ENCODE measurements at regions not wholly inside any gene's neighbourhood (a gene's known extent, or its start where the extent isn't known, plus 50 kb on each side); places are given as distances from the start of the nearest gene placed in this dataset.

GRCh38 chr4:110680265-110680664 lies 57.4 kb upstream of the PITX2 start (continued):
- no peak for TF ChIP-seq E2F8 (IDR thresholded peaks at IDR 0.05; ENCODE audit: low read depth, partially characterized antibody)

- no peaks in the 10 kb centered on the region for H4K20me1 ChIP-seq (replicated peaks; ENCODE audit: control insufficient read depth, insufficient read depth, low read length)
- WGBS (ENCODE audit: insufficient coverage, low coverage, missing lambda C conversion rate) = 0% methylated on average over 1 of the region's 1 CpG
- BruUV-seq (replicated peaks) = no TSS peak
- intact Hi-C loops (cut with micrococcal nuclease) = no loop called here
- DNase-seq (ENCODE audit: extremely low read depth in 1 of 4, low spot score in 3 of 4) = no peak
- no peak overlapping the region for H2AFZ ChIP-seq (ENCODE audit: low read depth, low read length)
- no peak for ATAC-seq
- H3K79me2 ChIP-seq (ENCODE audit: control insufficient read depth, insufficient read depth, low read length) = no peaks in the 10 kb centered on the region
- H3K4me2 ChIP-seq (ENCODE audit: insufficient read depth, low read length) = no peak overlapping the region
- no peaks in the 10 kb centered on the region for H3K27me3 ChIP-seq (ENCODE audit: control insufficient read depth in 2 of 2, insufficient read depth in 2 of 2, low read length in 2 of 2)
- no peak overlapping the region for H3K27ac ChIP-seq (ENCODE audit: extremely low read depth, low read depth, low read length)
- in situ Hi-C loops (cut with MboI) = no loop called here
- H3K36me3 ChIP-seq (ENCODE audit: control insufficient read depth, insufficient read depth, low read length) = no peaks in the 10 kb centered on the region
- ChIA-PET POLR2A (no interaction called here), CTCF (ENCODE audit: low intra/inter-chr PET ratio) (no interaction called here)
- no peaks in the 10 kb centered on the region for H3K9me1 ChIP-seq (ENCODE audit: control insufficient read depth, insufficient read depth, low read length)
- H3K9me3 ChIP-seq (replicated peaks; ENCODE audit: control insufficient read depth, insufficient read depth, low read depth, low read length) = no peaks in the 10 kb centered on the region
- no peak overlapping the region for H3K9ac ChIP-seq (ENCODE audit: insufficient read depth in 1 of 2, low read depth in 2 of 2, low read length in 2 of 2)
- H3K4me1 ChIP-seq (replicated peaks in 1 of 2; ENCODE audit: control insufficient read depth in 2 of 2, insufficient read depth in 2 of 2, low read length in 2 of 2) = no peaks in the 10 kb centered on the region
- no peak for FAIRE-seq
- H3K4me3 ChIP-seq = no peak overlapping the region
- TF ChIP-seq GTF2B (IDR thresholded peaks at IDR 0.05; ENCODE audit: extremely low read depth, insufficient read length) (no peak), XRCC4 (IDR thresholded peaks at IDR 0.05; ENCODE audit: extremely low read depth, insufficient read depth, insufficient read length) (no peak), ZNF445 (CRISPR knock-in tag; IDR thresholded peaks at IDR 0.05; ENCODE audit: low read depth) (no peak), ZEB2 (IDR thresholded peaks at IDR 0.05) (no peak), SAP30 (IDR thresholded peaks at IDR 0.05; ENCODE audit: borderline replicate concordance, insufficient read depth, low read depth, low read length, poor library complexity, severe bottlenecking) (no peak), RBM17 (IDR thresholded peaks at IDR 0.05; ENCODE audit: borderline replicate concordance, low read depth, low read length) (no peak), ARNT (IDR thresholded peaks at IDR 0.05) (no peak), KLF13 (tag; IDR thresholded peaks at IDR 0.05; ENCODE audit: borderline replicate concordance, low read depth) (no peak), ZNF143 (CRISPR knock-in tag; IDR thresholded peaks at IDR 0.05) (no peak), FIP1L1 (IDR thresholded peaks at IDR 0.05; ENCODE audit: low read depth, low read length, poor library complexity, severe bottlenecking) (no peak), AFF4 (CRISPR knock-in tag; IDR thresholded peaks at IDR 0.05) (no peak), HDGF (IDR thresholded peaks at IDR 0.05) (no peak), U2AF1 (optimal IDR thresholded peaks at IDR 0.05; ENCODE audit: low read depth, low read length) (no peak)
Observed at GRCh38 chr4:110681381-110681780, 58.5 kb upstream of the PITX2 start.
